ENCODE measurements at regions not wholly inside any gene's neighbourhood (a gene's known extent, or its start where the extent isn't known, plus 50 kb on each side); places are given as distances from the start of the nearest gene placed in this dataset.
A peak's percentile ranks its signal among the peaks of the same experiment; 100 is the strongest.
"Not testable (repeated sequence)": the region's sequence is repeated elsewhere in the genome, so short reads cannot be mapped to it uniquely, and the experiment has no call there.

DNA sequence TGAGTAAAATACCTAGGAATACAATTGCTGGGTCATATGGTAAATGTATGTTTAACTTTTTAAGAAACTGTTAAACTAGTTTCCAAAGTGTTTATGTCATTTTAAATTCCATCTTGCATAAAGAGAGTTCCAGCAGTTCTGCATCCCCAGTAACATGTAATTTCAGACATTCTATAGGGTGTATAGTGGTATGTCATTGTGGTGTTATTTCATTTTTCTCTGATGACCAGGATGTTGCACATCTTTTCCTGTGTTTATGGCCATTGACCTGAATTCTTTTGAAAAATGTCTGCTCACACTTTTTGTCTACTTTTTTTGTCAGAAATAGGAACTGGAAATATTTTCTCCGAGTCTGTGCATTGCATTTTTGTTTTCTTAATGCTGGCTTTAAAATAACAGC lies 128.9 kb downstream of the TMEM200A start:
- no peak for TF ChIP-seq POLR2AphosphoS5 (IDR thresholded peaks at IDR 0.05; ENCODE audit: insufficient read depth in 1 of 2, low read depth in 1 of 2)
- TF ChIP-seq POLR2A (IDR thresholded peaks at IDR 0.05): no peak
- TF ChIP-seq, protein P1, sequence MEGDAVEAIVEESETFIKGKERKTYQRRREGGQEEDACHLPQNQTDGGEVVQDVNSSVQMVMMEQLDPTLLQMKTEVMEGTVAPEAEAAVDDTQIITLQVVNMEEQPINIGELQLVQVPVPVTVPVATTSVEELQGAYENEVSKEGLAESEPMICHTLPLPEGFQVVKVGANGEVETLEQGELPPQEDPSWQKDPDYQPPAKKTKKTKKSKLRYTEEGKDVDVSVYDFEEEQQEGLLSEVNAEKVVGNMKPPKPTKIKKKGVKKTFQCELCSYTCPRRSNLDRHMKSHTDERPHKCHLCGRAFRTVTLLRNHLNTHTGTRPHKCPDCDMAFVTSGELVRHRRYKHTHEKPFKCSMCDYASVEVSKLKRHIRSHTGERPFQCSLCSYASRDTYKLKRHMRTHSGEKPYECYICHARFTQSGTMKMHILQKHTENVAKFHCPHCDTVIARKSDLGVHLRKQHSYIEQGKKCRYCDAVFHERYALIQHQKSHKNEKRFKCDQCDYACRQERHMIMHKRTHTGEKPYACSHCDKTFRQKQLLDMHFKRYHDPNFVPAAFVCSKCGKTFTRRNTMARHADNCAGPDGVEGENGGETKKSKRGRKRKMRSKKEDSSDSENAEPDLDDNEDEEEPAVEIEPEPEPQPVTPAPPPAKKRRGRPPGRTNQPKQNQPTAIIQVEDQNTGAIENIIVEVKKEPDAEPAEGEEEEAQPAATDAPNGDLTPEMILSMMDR (IDR thresholded peaks at IDR 0.05): no peak
- Histone ChIP-seq H3K4me3 (no peak overlapping the region), H3K36me3 (no peaks in the 10 kb centered on the region), H3K4me1 (no peaks in the 10 kb centered on the region), H3K27me3 (no peaks in the 10 kb centered on the region), H3K9me3 (no peaks in the 10 kb centered on the region), H3K27ac (no peak overlapping the region)
- no peak for DNase-seq (ENCODE audit: extremely low spot score in 2 of 2)
- intact Hi-C loops (cut with DNase I): no loop called here

DNA sequence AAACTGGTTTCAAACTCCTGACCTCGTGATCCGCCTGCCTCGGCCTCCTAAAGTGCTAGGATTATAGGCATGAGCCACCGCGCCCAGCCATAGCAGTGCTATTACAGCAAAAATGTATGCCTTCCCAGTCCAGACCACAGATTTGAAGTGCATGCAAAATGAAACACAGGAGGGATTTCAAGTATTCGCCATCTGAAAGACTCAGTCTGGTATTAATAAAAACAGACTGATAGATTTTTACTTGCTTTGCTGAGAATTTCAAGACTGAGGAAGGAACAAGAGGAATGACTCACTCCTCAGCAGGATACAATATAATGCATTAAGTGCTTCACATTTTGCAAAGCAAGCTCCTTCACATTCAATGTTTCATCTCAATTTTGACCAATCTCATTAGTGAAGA lies 134.9 kb downstream of the TMEM200A start:
- H3K36me3 ChIP-seq: no peaks in the 10 kb centered on the region
- H3K4me1 ChIP-seq: no peaks in the 10 kb centered on the region
- H3K27me3 ChIP-seq: no peaks in the 10 kb centered on the region
- H3K9me3 ChIP-seq: no peaks in the 10 kb centered on the region
- intact Hi-C loops (cut with DNase I): no loop called here
- H3K27ac ChIP-seq: no peak overlapping the region
- no peak for DNase-seq (ENCODE audit: extremely low spot score in 2 of 2)
- TF ChIP-seq POLR2A (IDR thresholded peaks at IDR 0.05) (no peak), POLR2AphosphoS5 (IDR thresholded peaks at IDR 0.05; ENCODE audit: insufficient read depth in 1 of 2, low read depth in 1 of 2) (no peak)
- TF ChIP-seq, protein P1 (IDR thresholded peaks at IDR 0.05): no peak
- H3K4me3 ChIP-seq: no peak overlapping the region

DNA sequence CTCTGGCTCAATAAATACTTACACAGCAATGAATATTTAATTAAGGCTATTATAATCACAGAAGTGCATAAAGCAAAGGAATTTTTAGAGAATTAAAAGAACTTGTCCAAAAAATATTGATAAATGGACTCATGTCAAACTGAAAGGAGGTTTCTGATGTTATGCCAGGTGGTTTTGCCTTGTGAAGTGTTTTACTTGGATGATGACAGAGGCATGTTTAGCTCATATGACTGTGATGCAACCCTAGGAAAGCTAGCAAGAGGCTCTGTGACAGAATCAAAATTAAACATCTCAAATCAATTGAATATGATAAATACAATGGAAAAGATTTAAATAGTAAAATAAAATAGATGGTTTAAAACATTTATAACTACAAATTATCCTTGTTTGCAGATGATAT lies 137.3 kb downstream of the TMEM200A start:
- H3K4me3 ChIP-seq: no peak overlapping the region
- no peak overlapping the region for H3K27ac ChIP-seq
- intact Hi-C loops (cut with DNase I): no loop called here
- peaks cover 7% of the 10 kb centered on the region for H3K4me1 ChIP-seq
- TF ChIP-seq POLR2A (IDR thresholded peaks at IDR 0.05) (no peak), POLR2AphosphoS5 (IDR thresholded peaks at IDR 0.05; ENCODE audit: insufficient read depth in 1 of 2, low read depth in 1 of 2) (peak in 1 of 2 donors; percentile 22)
- no peaks in the 10 kb centered on the region for H3K36me3 ChIP-seq
- no peak for DNase-seq (ENCODE audit: extremely low spot score in 2 of 2)
- no peaks in the 10 kb centered on the region for H3K9me3 ChIP-seq
- no peaks in the 10 kb centered on the region for H3K27me3 ChIP-seq

DNA sequence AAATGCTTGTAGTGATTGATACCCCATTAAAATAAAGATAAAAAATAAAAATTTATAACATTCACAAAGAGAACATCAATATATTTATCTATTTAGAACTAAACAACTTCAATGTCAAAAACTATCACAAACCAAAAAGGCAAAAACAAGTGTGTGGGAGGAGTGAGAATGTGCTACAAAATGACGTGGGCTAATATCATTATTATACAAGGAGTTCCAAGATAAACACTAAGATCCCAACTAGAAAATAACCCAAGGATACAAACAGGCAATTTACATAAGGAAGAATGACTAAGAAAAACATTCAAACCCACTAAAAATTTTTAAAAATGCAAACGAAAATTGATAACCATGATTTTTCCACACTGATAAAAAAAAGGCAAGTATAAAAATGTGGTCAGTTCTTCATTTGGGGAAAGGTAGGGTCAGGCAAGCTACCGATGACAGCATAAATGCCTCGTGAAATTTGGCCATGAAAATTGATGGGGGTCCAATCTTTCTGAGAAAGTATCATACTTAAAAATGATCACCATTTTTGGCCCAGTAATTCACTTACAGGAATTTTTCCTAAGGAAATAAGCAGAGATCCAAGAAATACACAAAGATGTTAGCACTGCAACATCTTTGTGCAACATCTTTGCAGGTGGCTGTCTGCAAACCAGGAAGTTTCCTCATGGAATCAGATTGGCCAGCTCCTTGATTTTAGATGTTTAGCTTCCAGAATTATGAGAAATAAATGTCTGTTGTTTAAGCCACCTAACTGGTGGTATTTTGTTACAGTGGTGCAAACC lies 140.2 kb downstream of the TMEM200A start:
- DNase-seq (ENCODE audit: extremely low spot score in 2 of 2): no peak
- Histone ChIP-seq H3K9me3 (no peaks in the 10 kb centered on the region), H3K4me1 (peaks cover 7% of the 10 kb centered on the region), H3K27ac (no peak overlapping the region), H3K4me3 (no peak overlapping the region), H3K36me3 (no peaks in the 10 kb centered on the region), H3K27me3 (no peaks in the 10 kb centered on the region)
- TF ChIP-seq, protein P1 (IDR thresholded peaks at IDR 0.05): no peak
- TF ChIP-seq POLR2A (IDR thresholded peaks at IDR 0.05) (no peak), POLR2AphosphoS5 (IDR thresholded peaks at IDR 0.05; ENCODE audit: insufficient read depth in 1 of 2, low read depth in 1 of 2) (no peak)
- intact Hi-C loops (cut with DNase I): no loop called here

DNA sequence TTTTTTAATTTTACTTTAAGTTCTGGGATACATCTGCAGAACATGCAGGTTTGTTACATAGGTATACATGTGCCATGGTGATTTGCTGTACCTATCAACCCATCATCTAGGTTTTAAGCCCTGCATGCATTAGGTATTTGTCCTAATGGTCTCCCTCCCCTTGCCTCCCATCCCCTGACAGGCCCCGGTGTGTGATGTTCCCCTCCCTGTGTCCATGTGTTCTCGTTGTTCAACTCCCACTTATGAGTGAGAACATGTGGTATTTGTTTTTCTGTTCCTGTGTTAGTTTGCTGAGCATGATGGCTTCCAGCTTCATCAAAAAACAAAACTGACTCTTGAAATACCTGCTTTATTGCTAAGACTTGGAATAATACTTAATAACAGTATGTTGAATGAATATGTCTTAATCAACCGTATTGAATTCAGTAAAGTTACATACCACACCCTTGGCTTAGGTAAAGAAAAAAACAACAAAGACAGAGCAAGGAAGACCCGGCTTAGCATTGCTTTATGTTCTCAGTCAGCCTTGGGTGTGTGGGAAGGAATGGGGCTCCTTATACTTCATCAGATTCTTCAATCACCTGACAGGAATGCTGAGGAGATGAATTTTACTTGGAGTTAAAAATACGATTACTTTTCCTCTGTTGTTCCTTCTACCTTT lies 141.3 kb downstream of the TMEM200A start:
- H3K36me3 ChIP-seq; H3K4me1 ChIP-seq; H3K4me3 ChIP-seq; DNase-seq (ENCODE audit: extremely low spot score in 2 of 2); H3K9me3 ChIP-seq; intact Hi-C loops (cut with DNase I); H3K27me3 ChIP-seq: not testable (repeated sequence)
- peak overlapping the region; percentile 56 for H3K27ac ChIP-seq

DNA sequence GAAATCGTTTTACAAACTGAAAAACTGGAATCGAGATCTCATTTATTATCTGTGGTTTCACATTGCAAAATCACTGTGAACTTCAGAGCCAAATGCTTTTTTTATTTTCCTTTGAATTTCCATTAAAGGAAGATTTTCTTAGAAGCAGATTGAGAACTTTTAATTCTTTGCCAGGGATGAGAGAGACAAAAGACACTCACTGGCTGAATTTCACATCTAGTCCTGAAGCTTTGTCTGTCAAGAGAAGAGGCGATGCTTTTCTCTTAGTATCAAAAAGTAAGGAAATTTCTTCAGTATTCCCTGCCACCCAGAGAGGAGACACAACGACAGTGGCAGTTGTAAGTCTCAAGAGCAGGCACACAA lies 141.8 kb downstream of the TMEM200A start:
- TF ChIP-seq POLR2A (IDR thresholded peaks at IDR 0.05): no peak
- peak in 1 of 2 donors; percentile 10 for TF ChIP-seq POLR2AphosphoS5 (IDR thresholded peaks at IDR 0.05; ENCODE audit: insufficient read depth in 1 of 2, low read depth in 1 of 2)
- intact Hi-C loops (cut with DNase I): no loop called here
- Histone ChIP-seq H3K27me3 (no peaks in the 10 kb centered on the region), H3K9me3 (no peaks in the 10 kb centered on the region), H3K4me3 (no peak overlapping the region), H3K27ac (peak overlapping the region; percentile 56), H3K4me1 (peaks cover 7% of the 10 kb centered on the region), H3K36me3 (no peaks in the 10 kb centered on the region)
- no peak for DNase-seq (ENCODE audit: extremely low spot score in 2 of 2)
